Bronchial epithelial cell (primary cell): ENCODE measurements at regions not wholly inside any gene's neighbourhood (a gene's known extent, or its start where the extent isn't known, plus 50 kb on each side); places are given as distances from the start of the nearest gene placed in this dataset.

Experiments
- DNase-seq: peaks from one replicate; pipeline ENCODE4 v3.0.0-alpha.2; 2010; ENCODE audit warnings: low read depth
- FAIRE-seq: peaks from 2 replicates; lab custom pipeline; 2011; peaks lifted over from hg19 to GRCh38; lab: Jason Lieb, UNC
- H3K27me3 ChIP-seq: 2 replicates; pipeline ENCODE4 v1.5.1; 2011; ENCODE audit warnings: low read length; ENCODE audit not compliant: control insufficient read depth, insufficient read depth
- H3K36me3 ChIP-seq: 2 replicates; pipeline ENCODE4 v1.5.1; 2011; ENCODE audit warnings: low read length; ENCODE audit not compliant: control insufficient read depth, insufficient read depth
- H3K4me3 ChIP-seq: 2 replicates; pipeline ENCODE4 v1.5.1; 2011; ENCODE audit warnings: mild to moderate bottlenecking, low read depth, low read length, control low read depth
- TF ChIP-seq, protein P1 (sequence below): IDR thresholded peaks from 2 replicates; pipeline ENCODE4 v1.5.1; 2011; ENCODE audit warnings: mild to moderate bottlenecking, moderate library complexity, low read length, control low read depth, inconsistent platforms; ENCODE audit not compliant: insufficient read depth, severe bottlenecking

DNA sequence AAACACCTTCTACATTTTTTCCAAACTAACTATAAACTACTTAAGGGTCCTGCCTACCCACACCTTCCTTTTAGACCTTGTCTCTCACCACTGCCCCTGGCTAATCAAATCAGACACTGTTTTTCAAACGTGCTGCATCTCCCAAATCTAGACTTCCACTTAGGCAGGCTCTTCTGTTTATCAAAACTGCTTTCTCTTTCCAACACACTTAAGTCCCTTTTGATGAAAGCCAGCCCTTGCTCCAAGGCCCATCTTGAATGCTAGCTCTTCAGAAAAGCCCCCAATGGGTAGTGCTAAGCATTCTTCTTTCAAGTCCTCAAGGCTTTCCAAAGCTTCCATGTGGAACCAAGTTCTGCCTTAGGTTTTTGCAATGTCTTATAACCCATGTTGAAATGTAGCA is 888.3 kb downstream of the TUSC7 start:
- DNase-seq (no peak), FAIRE-seq (no peak)
- TF ChIP-seq, protein P1, sequence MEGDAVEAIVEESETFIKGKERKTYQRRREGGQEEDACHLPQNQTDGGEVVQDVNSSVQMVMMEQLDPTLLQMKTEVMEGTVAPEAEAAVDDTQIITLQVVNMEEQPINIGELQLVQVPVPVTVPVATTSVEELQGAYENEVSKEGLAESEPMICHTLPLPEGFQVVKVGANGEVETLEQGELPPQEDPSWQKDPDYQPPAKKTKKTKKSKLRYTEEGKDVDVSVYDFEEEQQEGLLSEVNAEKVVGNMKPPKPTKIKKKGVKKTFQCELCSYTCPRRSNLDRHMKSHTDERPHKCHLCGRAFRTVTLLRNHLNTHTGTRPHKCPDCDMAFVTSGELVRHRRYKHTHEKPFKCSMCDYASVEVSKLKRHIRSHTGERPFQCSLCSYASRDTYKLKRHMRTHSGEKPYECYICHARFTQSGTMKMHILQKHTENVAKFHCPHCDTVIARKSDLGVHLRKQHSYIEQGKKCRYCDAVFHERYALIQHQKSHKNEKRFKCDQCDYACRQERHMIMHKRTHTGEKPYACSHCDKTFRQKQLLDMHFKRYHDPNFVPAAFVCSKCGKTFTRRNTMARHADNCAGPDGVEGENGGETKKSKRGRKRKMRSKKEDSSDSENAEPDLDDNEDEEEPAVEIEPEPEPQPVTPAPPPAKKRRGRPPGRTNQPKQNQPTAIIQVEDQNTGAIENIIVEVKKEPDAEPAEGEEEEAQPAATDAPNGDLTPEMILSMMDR = no peak
- Histone ChIP-seq H3K27me3 (no peaks in the 10 kb centered on the region), H3K36me3 (no peaks in the 10 kb centered on the region), H3K4me3 (no peak overlapping the region)

DNA sequence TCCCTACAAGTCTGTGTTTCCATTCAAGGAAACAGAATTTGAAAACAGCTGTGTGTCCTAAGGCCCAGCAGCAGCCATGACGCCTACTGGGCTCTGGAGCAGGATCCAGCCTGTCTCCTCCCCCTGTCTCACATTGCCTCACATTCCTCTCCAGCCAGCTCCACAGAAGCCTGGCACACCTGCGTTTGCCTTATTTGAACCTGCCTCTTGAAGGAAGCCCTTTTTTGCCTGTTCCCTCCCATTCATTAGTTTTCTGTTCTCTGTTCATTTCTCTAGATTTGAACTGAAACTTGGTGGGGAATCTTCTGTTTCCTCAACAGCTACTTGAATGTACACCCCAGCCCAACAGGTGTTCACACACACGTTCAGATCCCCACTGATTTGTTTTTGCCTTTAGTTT is 890.5 kb downstream of the TUSC7 start:
- TF ChIP-seq, protein P1 = no peak
- DNase-seq = peak; percentile 15

DNA sequence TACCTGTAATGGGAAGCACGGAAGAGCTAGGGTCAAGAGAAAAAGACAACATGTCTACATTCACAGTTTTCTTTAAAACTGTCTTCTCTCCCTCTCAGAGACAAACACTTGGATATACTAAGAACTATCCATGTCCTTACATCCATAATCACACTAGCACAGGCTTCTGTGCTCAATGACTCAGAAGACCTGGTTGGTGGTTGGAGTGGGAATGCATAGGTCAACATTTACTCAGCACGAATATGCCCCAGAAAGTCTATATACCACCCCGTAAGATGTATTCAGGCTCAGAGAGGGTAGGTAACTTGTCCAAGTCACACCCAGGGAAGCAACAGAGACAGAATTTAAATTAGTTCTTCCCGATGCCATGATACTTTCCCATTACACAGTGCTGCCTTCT is 891.1 kb downstream of the TUSC7 start:
- no peak overlapping the region for H3K4me3 ChIP-seq
- no peaks in the 10 kb centered on the region for H3K27me3 ChIP-seq
- H3K36me3 ChIP-seq = no peaks in the 10 kb centered on the region
- DNase-seq = peak; percentile 22
- TF ChIP-seq, protein P1 = no peak
- FAIRE-seq = no peak

More for the DNA sequence above, 890.5 kb downstream of the TUSC7 start:
- Histone ChIP-seq H3K4me3 (no peak overlapping the region), H3K36me3 (no peaks in the 10 kb centered on the region), H3K27me3 (no peaks in the 10 kb centered on the region)
- FAIRE-seq = no peak

DNA sequence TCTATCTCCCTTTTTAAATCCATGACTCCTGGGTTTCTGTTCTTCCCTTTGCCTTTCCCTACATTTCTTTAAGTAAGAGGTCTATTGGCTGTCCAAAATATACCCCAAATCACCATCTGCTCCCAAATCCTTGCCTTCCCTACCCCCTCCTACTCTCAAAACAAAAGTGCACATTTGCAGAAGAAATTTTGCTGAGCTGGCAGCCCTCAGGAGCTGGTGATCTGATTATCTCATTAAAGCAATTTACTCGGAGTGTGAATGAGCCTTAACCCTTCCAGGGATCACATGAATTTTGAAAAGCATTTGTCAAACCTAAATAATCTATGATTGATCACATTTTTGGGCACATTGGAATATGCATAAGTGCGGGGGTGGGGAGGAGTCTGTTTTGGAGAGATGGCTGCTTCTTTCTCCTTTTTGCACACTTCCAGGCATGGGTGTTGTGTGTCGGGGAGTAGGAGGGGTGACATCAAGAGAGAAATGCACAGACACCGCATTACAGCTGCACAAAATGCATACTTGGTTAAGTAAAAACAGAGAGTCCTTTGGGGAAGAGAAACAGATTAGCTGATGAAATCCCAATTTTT is 892.6 kb downstream of the TUSC7 start:
- TF ChIP-seq, protein P1 = no peak
- DNase-seq (no peak), FAIRE-seq (no peak)
- Histone ChIP-seq H3K27me3 (no peaks in the 10 kb centered on the region), H3K4me3 (no peak overlapping the region), H3K36me3 (no peaks in the 10 kb centered on the region)

DNA sequence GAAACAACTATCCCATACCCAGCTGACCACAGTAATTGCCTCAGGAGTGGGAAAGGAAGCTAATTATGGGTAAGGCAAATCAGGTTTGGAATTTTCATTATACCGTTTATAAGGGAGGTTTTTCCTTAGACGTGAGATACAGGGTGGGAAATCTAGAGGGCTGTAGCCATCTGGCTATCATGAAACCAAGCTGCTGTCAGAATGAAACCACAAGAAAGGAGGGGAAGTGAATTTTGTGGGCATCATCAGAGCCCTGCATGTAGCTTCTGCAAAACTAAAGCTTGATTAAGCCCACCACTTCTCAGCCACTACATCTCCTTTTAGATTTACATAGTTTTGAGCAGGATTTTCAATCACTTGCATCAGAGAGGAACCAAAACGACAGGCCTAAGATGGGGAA is 893.5 kb downstream of the TUSC7 start:
- DNase-seq (no peak), FAIRE-seq (no peak)
- no peak overlapping the region for H3K4me3 ChIP-seq
- H3K36me3 ChIP-seq = no peaks in the 10 kb centered on the region
- TF ChIP-seq, protein P1 = no peak
- H3K27me3 ChIP-seq = no peaks in the 10 kb centered on the region

DNA sequence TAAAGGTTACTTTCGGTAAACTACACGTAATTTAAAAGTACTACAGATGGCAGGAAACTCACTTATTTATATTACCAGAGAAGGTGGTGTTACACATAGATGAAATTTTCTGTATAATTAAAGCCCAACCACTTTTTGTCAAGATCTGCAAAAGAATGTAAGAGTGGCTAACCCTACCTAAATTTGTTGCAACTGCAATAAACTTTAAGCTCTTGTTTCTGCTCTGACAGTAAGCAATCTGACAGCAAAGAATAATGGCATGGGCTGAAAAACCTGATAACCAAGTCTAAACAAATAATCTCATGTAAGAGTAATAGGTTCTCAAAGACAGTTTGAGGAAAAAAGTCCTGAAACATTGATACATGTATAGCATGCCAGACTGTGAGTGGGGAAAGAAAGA is 897.3 kb downstream of the TUSC7 start:
- DNase-seq (no peak), FAIRE-seq (no peak)
- H3K36me3 ChIP-seq = no peaks in the 10 kb centered on the region
- no peaks in the 10 kb centered on the region for H3K27me3 ChIP-seq
- H3K4me3 ChIP-seq = no peak overlapping the region
- TF ChIP-seq, protein P1 = no peak
